ENCODE measurements at regions not wholly inside any gene's neighbourhood (a gene's known extent, or its start where the extent isn't known, plus 50 kb on each side); places are given as distances from the start of the nearest gene placed in this dataset.

GRCh38 chr2:136482006-136482405, 283.3 kb upstream of the THSD7B start:
- H4K20me1 ChIP-seq (replicated peaks; ENCODE audit: control insufficient read depth, insufficient read depth, low read length): no peaks in the 10 kb centered on the region
- H3K9me3 ChIP-seq (replicated peaks; ENCODE audit: control insufficient read depth, insufficient read depth, low read depth, low read length): no peaks in the 10 kb centered on the region
- no peak overlapping the region for H3K9ac ChIP-seq (ENCODE audit: insufficient read depth in 1 of 2, low read depth in 2 of 2, low read length in 2 of 2)
- in situ Hi-C loops (cut with MboI): no loop called here
- DNase-seq (ENCODE audit: extremely low read depth in 1 of 4, low spot score in 3 of 4): no peak
- POLR2A ChIA-PET: interaction anchor here (0.8 kb wide), 1 partner anchor 9 kb away, joined by 3 read pairs; no protein-coding TSS in a partner anchor
- no peaks in the 10 kb centered on the region for H3K79me2 ChIP-seq (ENCODE audit: control insufficient read depth, insufficient read depth, low read length)
- no peak for FAIRE-seq
- H3K4me3 ChIP-seq: no peak overlapping the region
- WGBS (ENCODE audit: insufficient coverage, low coverage, missing lambda C conversion rate): 0% methylated on average over 2 of the region's 2 CpGs
- no peak for ATAC-seq
- no TSS peak for BruUV-seq (replicated peaks)
- intact Hi-C loops (cut with micrococcal nuclease): no loop called here
- H3K27me3 ChIP-seq (ENCODE audit: control insufficient read depth in 2 of 2, insufficient read depth in 2 of 2, low read length in 2 of 2): no peaks in the 10 kb centered on the region
- H3K4me2 ChIP-seq (ENCODE audit: insufficient read depth, low read length): no peak overlapping the region
- H3K27ac ChIP-seq (ENCODE audit: extremely low read depth, low read depth, low read length): no peak overlapping the region
- no peak overlapping the region for H2AFZ ChIP-seq (ENCODE audit: low read depth, low read length)
- no peaks in the 10 kb centered on the region for H3K9me1 ChIP-seq (ENCODE audit: control insufficient read depth, insufficient read depth, low read length)
- no peaks in the 10 kb centered on the region for H3K4me1 ChIP-seq (replicated peaks in 1 of 2; ENCODE audit: control insufficient read depth in 2 of 2, insufficient read depth in 2 of 2, low read length in 2 of 2)
- no peak for TF ChIP-seq PRDM10 (IDR thresholded peaks at IDR 0.05; ENCODE audit: partially characterized antibody)
- TF ChIP-seq MEF2A (IDR thresholded peaks at IDR 0.05; ENCODE audit: control insufficient read depth, low read depth, low read length): no peak
- TF ChIP-seq ZNF511 (CRISPR knock-in tag; IDR thresholded peaks at IDR 0.05): no peak
- no peak for TF ChIP-seq ATF2 (CRISPR knock-in tag; IDR thresholded peaks at IDR 0.05)
- TF ChIP-seq FOXK1 (CRISPR knock-in tag; IDR thresholded peaks at IDR 0.05; ENCODE audit: borderline replicate concordance): no peak
- H3K36me3 ChIP-seq (ENCODE audit: control insufficient read depth, insufficient read depth, low read length): no peaks in the 10 kb centered on the region
- CTCF ChIA-PET (ENCODE audit: low intra/inter-chr PET ratio): no interaction called here
